ENCODE measurements at regions not wholly inside any gene's neighbourhood (a gene's known extent, or its start where the extent isn't known, plus 50 kb on each side); places are given as distances from the start of the nearest gene placed in this dataset.
A peak's percentile ranks its signal among the peaks of the same experiment; 100 is the strongest.

GRCh38 chr20:22501034-22501433 is 83.3 kb downstream of the FOXA2 start:
- Histone ChIP-seq H3K36me3 (ENCODE audit: low read depth, low read length) (no peaks in the 10 kb centered on the region), H3K4me1 (ENCODE audit: insufficient read depth, low read length) (peaks cover 17% of the 10 kb centered on the region), H3K27me3 (ENCODE audit: low read length) (no peaks in the 10 kb centered on the region), H3K79me2 (ENCODE audit: low read length) (no peaks in the 10 kb centered on the region), H3K4me2 (ENCODE audit: low read length) (no peak overlapping the region), H4K20me1 (ENCODE audit: low read length) (no peaks in the 10 kb centered on the region), H3K9ac (ENCODE audit: low read length) (no peak overlapping the region), H3K27ac (ENCODE audit: low read length) (no peak overlapping the region), H2AFZ (ENCODE audit: low read length) (no peak overlapping the region), H3K4me3 (ENCODE audit: low read length) (no peak overlapping the region), H3F3A (ENCODE audit: low read length, unreplicated experiment) (no peaks in the 10 kb centered on the region), H3K9me3 (ENCODE audit: low read length) (no peaks in the 10 kb centered on the region), H3K9me2 (replicated peaks; ENCODE audit: low read length) (no peaks in the 10 kb centered on the region; the same call in 1 of the 2 replicates)
- ATAC-seq = no peak
- CTCF ChIA-PET = no interaction called here
- no TSS peak for BruUV-seq (replicated peaks)
- intact Hi-C loops (cut with micrococcal nuclease) = no loop called here
- TF ChIP-seq EZH2 (IDR thresholded peaks at IDR 0.05; ENCODE audit: low read length, unreplicated experiment) = no peak
- TF ChIP-seq EZH2phosphoT487 (IDR thresholded peaks at IDR 0.05; ENCODE audit: borderline replicate concordance, low read length) = no peak
- no peak for TF ChIP-seq CTCF (conservative IDR thresholded peaks at IDR 0.05; ENCODE audit: low read depth, low read length)
- POLR2A ChIA-PET (ENCODE audit: unreplicated experiment) = no interaction called here
- no peak for DNase-seq

GRCh38 chr20:22499515-22500166 is 84.7 kb downstream of the FOXA2 start:
- POLR2A ChIA-PET (ENCODE audit: unreplicated experiment) = no interaction called here

GRCh38 chr20:22496817-22497216 is 87.6 kb downstream of the FOXA2 start:
- peak overlapping the region; percentile 77 for H3K27ac ChIP-seq (ENCODE audit: low read length)
- peak overlapping the region; percentile 5 for H3K4me2 ChIP-seq (ENCODE audit: low read length)
- H3F3A ChIP-seq (ENCODE audit: low read length, unreplicated experiment) = no peaks in the 10 kb centered on the region
- no peaks in the 10 kb centered on the region for H3K79me2 ChIP-seq (ENCODE audit: low read length)
- ChIA-PET CTCF (no interaction called here), POLR2A (ENCODE audit: unreplicated experiment) (no interaction called here)
- H3K4me1 ChIP-seq (ENCODE audit: insufficient read depth, low read length) = peaks cover 17% of the 10 kb centered on the region
- BruUV-seq (replicated peaks) = no TSS peak
- H4K20me1 ChIP-seq (ENCODE audit: low read length) = no peaks in the 10 kb centered on the region
- H2AFZ ChIP-seq (ENCODE audit: low read length) = no peak overlapping the region
- intact Hi-C loops (cut with micrococcal nuclease) = no loop called here
- no peaks in the 10 kb centered on the region; the same call in 1 of the 2 replicates for H3K9me2 ChIP-seq (replicated peaks; ENCODE audit: low read length)
- H3K27me3 ChIP-seq (ENCODE audit: low read length) = no peaks in the 10 kb centered on the region
- H3K4me3 ChIP-seq (ENCODE audit: low read length) = no peak overlapping the region
- ATAC-seq (peak; percentile 78), DNase-seq (peak; percentile 69)
- H3K9ac ChIP-seq (ENCODE audit: low read length) = peak overlapping the region; percentile 30
- H3K36me3 ChIP-seq (ENCODE audit: low read depth, low read length) = no peaks in the 10 kb centered on the region
- TF ChIP-seq EZH2phosphoT487 (IDR thresholded peaks at IDR 0.05; ENCODE audit: borderline replicate concordance, low read length) (no peak), EZH2 (IDR thresholded peaks at IDR 0.05; ENCODE audit: low read length, unreplicated experiment) (no peak), CTCF (conservative IDR thresholded peaks at IDR 0.05; ENCODE audit: low read depth, low read length) (no peak)
- H3K9me3 ChIP-seq (ENCODE audit: low read length) = no peaks in the 10 kb centered on the region

More at GRCh38 chr20:22499515-22500166, 84.7 kb downstream of the FOXA2 start:
- no peak overlapping the region for H3K9ac ChIP-seq (ENCODE audit: low read length)
- no peak overlapping the region for H3K4me3 ChIP-seq (ENCODE audit: low read length)
- intact Hi-C loops (cut with micrococcal nuclease) = no loop called here
- TF ChIP-seq EZH2phosphoT487 (IDR thresholded peaks at IDR 0.05; ENCODE audit: borderline replicate concordance, low read length) = no peak
- H3K36me3 ChIP-seq (ENCODE audit: low read depth, low read length) = no peaks in the 10 kb centered on the region
- H3K9me3 ChIP-seq (ENCODE audit: low read length) = no peaks in the 10 kb centered on the region
- no peaks in the 10 kb centered on the region for H3F3A ChIP-seq (ENCODE audit: low read length, unreplicated experiment)
- H2AFZ ChIP-seq (ENCODE audit: low read length) = no peak overlapping the region
- H3K79me2 ChIP-seq (ENCODE audit: low read length) = no peaks in the 10 kb centered on the region
- CTCF ChIA-PET = no interaction called here
- H3K27me3 ChIP-seq (ENCODE audit: low read length) = no peaks in the 10 kb centered on the region
- H3K4me2 ChIP-seq (ENCODE audit: low read length) = no peak overlapping the region
- ATAC-seq = no peak
- no TSS peak for BruUV-seq (replicated peaks)
- no peak for DNase-seq
- H4K20me1 ChIP-seq (ENCODE audit: low read length) = no peaks in the 10 kb centered on the region
- H3K9me2 ChIP-seq (replicated peaks; ENCODE audit: low read length) = no peaks in the 10 kb centered on the region; the same call in 1 of the 2 replicates
- peaks cover 17% of the 10 kb centered on the region for H3K4me1 ChIP-seq (ENCODE audit: insufficient read depth, low read length)
- no peak overlapping the region for H3K27ac ChIP-seq (ENCODE audit: low read length)

All from PC-3 (cell line).